ENCODE measurements at regions not wholly inside any gene's neighbourhood (a gene's known extent, or its start where the extent isn't known, plus 50 kb on each side); places are given as distances from the start of the nearest gene placed in this dataset.
"Not testable (repeated sequence)": the region's sequence is repeated elsewhere in the genome, so short reads cannot be mapped to it uniquely, and the experiment has no call there.

GRCh38 chr15:31433091-31433490 is 106.5 kb downstream of the KLF13 start:
- H3K36me3 ChIP-seq (ENCODE audit: control insufficient read depth, insufficient read depth, low read length), result no peaks in the 10 kb centered on the region
- H3K4me1 ChIP-seq (ENCODE audit: control insufficient read depth, insufficient read depth, low read length), result peaks cover 13% of the 10 kb centered on the region
- no peak overlapping the region for H3K4me3 ChIP-seq (ENCODE audit: low read depth, low read length)
- no peak overlapping the region for H3K9ac ChIP-seq (ENCODE audit: low read length)
- no peaks in the 10 kb centered on the region for H3K27me3 ChIP-seq (ENCODE audit: control insufficient read depth, insufficient read depth, low read length)
- no peak overlapping the region for H3K27ac ChIP-seq (ENCODE audit: low read depth, low read length)
- H3K9me3 ChIP-seq (ENCODE audit: control insufficient read depth, insufficient read depth, low read depth, low read length), result no peaks in the 10 kb centered on the region

DNA sequence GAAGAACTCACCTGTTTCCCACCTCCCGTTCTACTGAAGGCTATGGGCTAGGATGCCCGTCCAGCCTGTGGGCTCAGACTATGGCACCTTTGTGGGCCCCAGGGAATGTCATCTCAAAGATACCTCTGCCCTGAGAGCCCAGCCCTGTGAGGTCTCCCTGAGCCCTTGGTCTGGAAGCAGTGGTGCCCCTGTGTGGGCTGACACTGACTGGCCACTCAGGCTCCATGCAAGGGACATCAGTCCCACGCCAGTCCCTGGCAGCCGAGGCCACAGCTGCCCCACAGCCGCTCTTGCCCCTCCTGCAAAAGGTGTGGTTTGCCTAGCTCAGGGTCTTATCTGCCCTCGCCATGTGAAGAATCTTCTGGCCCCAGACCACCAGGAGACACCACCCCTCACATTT is 106.9 kb downstream of the KLF13 start:
- no peak overlapping the region for H3K27ac ChIP-seq (ENCODE audit: low read depth, low read length)
- H3K9me3 ChIP-seq (ENCODE audit: control insufficient read depth, insufficient read depth, low read depth, low read length), result no peaks in the 10 kb centered on the region
- no peaks in the 10 kb centered on the region for H3K27me3 ChIP-seq (ENCODE audit: control insufficient read depth, insufficient read depth, low read length)
- no peak overlapping the region for H3K4me3 ChIP-seq (ENCODE audit: low read depth, low read length)
- H3K4me1 ChIP-seq (ENCODE audit: control insufficient read depth, insufficient read depth, low read length), result peaks cover 13% of the 10 kb centered on the region
- no peak overlapping the region for H3K9ac ChIP-seq (ENCODE audit: low read length)
- no peaks in the 10 kb centered on the region for H3K36me3 ChIP-seq (ENCODE audit: control insufficient read depth, insufficient read depth, low read length)

- peaks cover 13% of the 10 kb centered on the region for H3K4me1 ChIP-seq (ENCODE audit: control insufficient read depth, insufficient read depth, low read length)
- H3K27me3 ChIP-seq (ENCODE audit: control insufficient read depth, insufficient read depth, low read length), result no peaks in the 10 kb centered on the region
- no peak overlapping the region for H3K4me3 ChIP-seq (ENCODE audit: low read depth, low read length)
- no peak overlapping the region for H3K27ac ChIP-seq (ENCODE audit: low read depth, low read length)
- no peaks in the 10 kb centered on the region for H3K9me3 ChIP-seq (ENCODE audit: control insufficient read depth, insufficient read depth, low read depth, low read length)
- no peak overlapping the region for H3K9ac ChIP-seq (ENCODE audit: low read length)
- H3K36me3 ChIP-seq (ENCODE audit: control insufficient read depth, insufficient read depth, low read length), result no peaks in the 10 kb centered on the region
Measured at GRCh38 chr15:31434275-31434587, 107.6 kb downstream of the KLF13 start.

GRCh38 chr15:31434588-31435260 is 108.1 kb downstream of the KLF13 start:
- no peaks in the 10 kb centered on the region for H3K27me3 ChIP-seq (ENCODE audit: control insufficient read depth, insufficient read depth, low read length)
- H3K9me3 ChIP-seq (ENCODE audit: control insufficient read depth, insufficient read depth, low read depth, low read length), result no peaks in the 10 kb centered on the region
- H3K9ac ChIP-seq (ENCODE audit: low read length), result no peak overlapping the region
- no peaks in the 10 kb centered on the region for H3K36me3 ChIP-seq (ENCODE audit: control insufficient read depth, insufficient read depth, low read length)
- no peak overlapping the region for H3K4me3 ChIP-seq (ENCODE audit: low read depth, low read length)
- peaks cover 13% of the 10 kb centered on the region for H3K4me1 ChIP-seq (ENCODE audit: control insufficient read depth, insufficient read depth, low read length)
- no peak overlapping the region for H3K27ac ChIP-seq (ENCODE audit: low read depth, low read length)

- peaks cover 2% of the 10 kb centered on the region for H3K27me3 ChIP-seq (ENCODE audit: control insufficient read depth, insufficient read depth, low read length)
- no peak overlapping the region for H3K9ac ChIP-seq (ENCODE audit: low read length)
- peaks cover 15% of the 10 kb centered on the region for H3K4me1 ChIP-seq (ENCODE audit: control insufficient read depth, insufficient read depth, low read length)
- H3K27ac ChIP-seq (ENCODE audit: low read depth, low read length), result no peak overlapping the region
- no peak overlapping the region for H3K4me3 ChIP-seq (ENCODE audit: low read depth, low read length)
- no peaks in the 10 kb centered on the region for H3K9me3 ChIP-seq (ENCODE audit: control insufficient read depth, insufficient read depth, low read depth, low read length)
- H3K36me3 ChIP-seq (ENCODE audit: control insufficient read depth, insufficient read depth, low read length), result no peaks in the 10 kb centered on the region
Measured at GRCh38 chr15:31435261-31435911, 108.8 kb downstream of the KLF13 start.

GRCh38 chr15:31435912-31436628 is 109.4 kb downstream of the KLF13 start:
- Histone ChIP-seq H3K27me3 (ENCODE audit: control insufficient read depth, insufficient read depth, low read length) (peaks cover 9% of the 10 kb centered on the region), H3K9me3 (ENCODE audit: control insufficient read depth, insufficient read depth, low read depth, low read length) (no peaks in the 10 kb centered on the region), H3K4me1 (ENCODE audit: control insufficient read depth, insufficient read depth, low read length) (peaks cover 18% of the 10 kb centered on the region), H3K4me3 (ENCODE audit: low read depth, low read length) (no peak overlapping the region), H3K9ac (ENCODE audit: low read length) (no peak overlapping the region), H3K36me3 (ENCODE audit: control insufficient read depth, insufficient read depth, low read length) (no peaks in the 10 kb centered on the region), H3K27ac (ENCODE audit: low read depth, low read length) (no peak overlapping the region)

DNA sequence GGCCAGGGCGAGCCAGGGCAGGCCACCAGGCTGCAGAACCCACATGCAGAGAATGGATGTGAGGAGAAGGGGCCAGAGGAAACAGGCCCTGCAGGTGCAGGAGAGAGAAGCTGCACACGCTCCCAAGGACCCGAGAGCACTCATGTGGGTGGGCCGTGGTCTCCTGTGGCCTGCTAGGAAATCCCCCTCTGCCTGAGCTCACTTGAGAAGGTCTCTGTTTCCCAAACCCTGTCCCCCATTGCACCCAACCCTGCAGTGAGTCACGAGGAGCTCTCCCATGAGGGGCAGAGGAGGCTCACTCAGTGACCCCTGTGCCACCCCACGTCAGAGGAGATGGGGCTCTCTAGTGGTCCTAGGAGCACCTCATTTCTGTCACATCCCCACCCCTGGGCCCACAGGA is 111.1 kb downstream of the KLF13 start:
- no peak overlapping the region for H3K4me3 ChIP-seq (ENCODE audit: low read depth, low read length)
- no peaks in the 10 kb centered on the region for H3K9me3 ChIP-seq (ENCODE audit: control insufficient read depth, insufficient read depth, low read depth, low read length)
- no peaks in the 10 kb centered on the region for H3K36me3 ChIP-seq (ENCODE audit: control insufficient read depth, insufficient read depth, low read length)
- no peak overlapping the region for H3K27ac ChIP-seq (ENCODE audit: low read depth, low read length)
- H3K4me1 ChIP-seq (ENCODE audit: control insufficient read depth, insufficient read depth, low read length), result peaks cover 28% of the 10 kb centered on the region
- no peak overlapping the region for H3K9ac ChIP-seq (ENCODE audit: low read length)
- H3K27me3 ChIP-seq (ENCODE audit: control insufficient read depth, insufficient read depth, low read length), result peaks cover 20% of the 10 kb centered on the region

DNA sequence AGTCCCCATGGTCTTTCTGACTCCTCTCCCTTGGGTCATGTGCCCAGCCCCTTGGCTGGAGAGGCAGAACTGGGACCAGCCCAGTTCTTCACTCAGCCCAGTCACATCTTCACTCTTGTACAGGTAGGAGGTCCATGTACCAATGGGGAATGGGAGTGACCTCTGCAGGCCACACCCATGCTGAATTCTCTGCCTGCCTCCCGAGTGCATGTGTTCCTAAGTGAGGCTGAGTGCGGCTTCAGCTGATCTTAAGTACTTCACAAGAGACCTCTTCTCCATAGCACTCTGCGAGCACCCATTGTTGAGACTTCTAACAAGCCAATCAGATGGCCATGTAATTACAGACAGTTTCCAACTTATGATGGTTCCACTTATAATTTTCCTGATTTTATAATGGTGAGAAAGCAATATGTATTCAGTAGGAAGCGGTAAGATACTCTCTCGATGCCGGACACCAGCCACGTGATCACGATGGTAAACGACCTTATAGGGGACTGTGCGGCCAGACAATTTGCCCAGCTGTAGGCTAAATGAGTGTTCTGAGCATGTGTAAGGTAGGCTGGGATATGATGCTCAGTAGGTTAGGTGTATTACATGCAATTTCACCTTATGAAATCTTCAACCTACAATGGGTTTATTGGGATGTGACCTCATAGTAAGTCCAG is 112.1 kb downstream of the KLF13 start:
- no peak overlapping the region for H3K9ac ChIP-seq (ENCODE audit: low read length)
- H3K9me3 ChIP-seq (ENCODE audit: control insufficient read depth, insufficient read depth, low read depth, low read length), result no peaks in the 10 kb centered on the region
- peaks cover 20% of the 10 kb centered on the region for H3K27me3 ChIP-seq (ENCODE audit: control insufficient read depth, insufficient read depth, low read length)
- H3K36me3 ChIP-seq (ENCODE audit: control insufficient read depth, insufficient read depth, low read length), result no peaks in the 10 kb centered on the region
- no peak overlapping the region for H3K27ac ChIP-seq (ENCODE audit: low read depth, low read length)
- H3K4me3 ChIP-seq (ENCODE audit: low read depth, low read length), result no peak overlapping the region
- peaks cover 28% of the 10 kb centered on the region for H3K4me1 ChIP-seq (ENCODE audit: control insufficient read depth, insufficient read depth, low read length)

DNA sequence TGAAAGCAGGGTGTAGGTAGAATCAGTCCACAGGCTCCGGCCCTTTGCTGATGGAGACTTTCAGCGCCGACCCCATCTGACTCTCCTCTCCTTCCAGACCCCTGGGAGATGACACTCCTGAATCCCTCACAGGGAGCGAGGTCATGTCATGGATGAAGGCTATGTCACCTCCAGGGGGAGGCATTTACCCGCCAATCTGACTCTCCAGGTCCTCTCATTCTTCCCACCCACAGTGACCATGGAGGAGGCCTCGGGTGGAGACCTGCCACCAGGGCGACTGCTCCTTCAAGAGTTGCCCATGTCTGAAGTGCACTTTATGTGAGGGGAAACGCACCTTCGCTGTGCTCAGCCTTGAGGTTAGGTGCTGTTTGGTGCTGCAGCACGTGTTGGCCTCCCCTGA is 112.7 kb downstream of the KLF13 start:
- no peak overlapping the region for H3K27ac ChIP-seq (ENCODE audit: low read depth, low read length)
- H3K36me3 ChIP-seq (ENCODE audit: control insufficient read depth, insufficient read depth, low read length), result no peaks in the 10 kb centered on the region
- no peak overlapping the region for H3K9ac ChIP-seq (ENCODE audit: low read length)
- H3K27me3 ChIP-seq (ENCODE audit: control insufficient read depth, insufficient read depth, low read length), result peaks cover 20% of the 10 kb centered on the region
- no peak overlapping the region for H3K4me3 ChIP-seq (ENCODE audit: low read depth, low read length)
- peaks cover 28% of the 10 kb centered on the region for H3K4me1 ChIP-seq (ENCODE audit: control insufficient read depth, insufficient read depth, low read length)
- H3K9me3 ChIP-seq (ENCODE audit: control insufficient read depth, insufficient read depth, low read depth, low read length), result no peaks in the 10 kb centered on the region

- not testable (repeated sequence) for H3K9me3 ChIP-seq (ENCODE audit: control insufficient read depth, insufficient read depth, low read depth, low read length); H3K27ac ChIP-seq (ENCODE audit: low read depth, low read length); H3K9ac ChIP-seq (ENCODE audit: low read length); H3K36me3 ChIP-seq (ENCODE audit: control insufficient read depth, insufficient read depth, low read length)
- peak overlapping the region; percentile 54 for H3K4me3 ChIP-seq (ENCODE audit: low read depth, low read length)
- H3K27me3 ChIP-seq (ENCODE audit: control insufficient read depth, insufficient read depth, low read length), result peaks cover 20% of the 10 kb centered on the region
- peaks cover 21% of the 10 kb centered on the region for H3K4me1 ChIP-seq (ENCODE audit: control insufficient read depth, insufficient read depth, low read length)
Measured at GRCh38 chr15:31440216-31440615, 113.6 kb downstream of the KLF13 start.

GRCh38 chr15:31440754-31441311 is 114.2 kb downstream of the KLF13 start:
- no peaks in the 10 kb centered on the region for H3K36me3 ChIP-seq (ENCODE audit: control insufficient read depth, insufficient read depth, low read length)
- H3K27me3 ChIP-seq (ENCODE audit: control insufficient read depth, insufficient read depth, low read length), result peaks cover 20% of the 10 kb centered on the region
- peaks cover 15% of the 10 kb centered on the region for H3K4me1 ChIP-seq (ENCODE audit: control insufficient read depth, insufficient read depth, low read length)
- peak overlapping the region; percentile 54 for H3K4me3 ChIP-seq (ENCODE audit: low read depth, low read length)
- H3K27ac ChIP-seq (ENCODE audit: low read depth, low read length), result no peak overlapping the region
- H3K9me3 ChIP-seq (ENCODE audit: control insufficient read depth, insufficient read depth, low read depth, low read length), result no peaks in the 10 kb centered on the region
- H3K9ac ChIP-seq (ENCODE audit: low read length), result no peak overlapping the region
